ENCODE measurements at regions not wholly inside any gene's neighbourhood (a gene's known extent, or its start where the extent isn't known, plus 50 kb on each side); places are given as distances from the start of the nearest gene placed in this dataset.
"Not testable (repeated sequence)": the region's sequence is repeated elsewhere in the genome, so short reads cannot be mapped to it uniquely, and the experiment has no call there.

GRCh38 chrY:20042993-20043392 is 298.5 kb upstream of the KDM5D start:
- no peak for DNase-seq

GRCh38 chrY:20025676-20026075 is 281.1 kb upstream of the KDM5D start:
- DNase-seq = no peak

- not testable (repeated sequence) for DNase-seq
Measured at GRCh38 chrY:19993410-19993809, 248.9 kb upstream of the KDM5D start.

- DNase-seq = no peak
Measured at GRCh38 chrY:19973012-19973411, 228.5 kb upstream of the KDM5D start.

- DNase-seq = no peak
Measured at GRCh38 chrY:19947702-19948101, 203.2 kb upstream of the KDM5D start.

- DNase-seq = no peak
Measured at GRCh38 chrY:19899011-19899410, 154.5 kb upstream of the KDM5D start.

GRCh38 chrY:19892076-19892964 is 147.8 kb upstream of the KDM5D start:
- DNase-seq = no peak

GRCh38 chrY:19882145-19882544 is 137.6 kb upstream of the KDM5D start:
- DNase-seq = no peak

- DNase-seq = no peak
Measured at GRCh38 chrY:19869715-19870114, 125.2 kb upstream of the KDM5D start.

GRCh38 chrY:19869281-19869680 is 124.8 kb upstream of the KDM5D start:
- peak; percentile 2 for DNase-seq

- no peak for DNase-seq
Measured at GRCh38 chrY:19868647-19869046, 124.1 kb upstream of the KDM5D start.

GRCh38 chrY:19856474-19857135 is 112.1 kb upstream of the KDM5D start:
- no peak for DNase-seq

GRCh38 chrY:19842972-19843371 is 98.4 kb upstream of the KDM5D start:
- no peak for DNase-seq

GRCh38 chrY:19824136-19824535 is 79.6 kb upstream of the KDM5D start:
- DNase-seq = peak; percentile 9

- DNase-seq = no peak
Measured at GRCh38 chrY:19818546-19818945, 74.0 kb upstream of the KDM5D start.

GRCh38 chrY:19816920-19817319 is 72.4 kb upstream of the KDM5D start:
- DNase-seq = no peak

GRCh38 chrY:19816053-19816823 is 71.7 kb upstream of the KDM5D start:
- DNase-seq = peak; percentile 8

Measured in inflammatory macrophage treated with lipopolysaccharide for 4 hours (primary cell).